Body of pancreas (tissue), 4 donors: ENCODE measurements at regions not wholly inside any gene's neighbourhood (a gene's known extent, or its start where the extent isn't known, plus 50 kb on each side); places are given as distances from the start of the nearest gene placed in this dataset.
"Not testable (repeated sequence)": the region's sequence is repeated elsewhere in the genome, so short reads cannot be mapped to it uniquely, and the experiment has no call there.

Source experiments
- POLR2A ChIP-seq, 3 donors: fragments of 450-650 bp; IDR thresholded peaks; one replicate each; pipeline ENCODE4 v1.6.1; 2016; ENCODE audit warnings: antibody characterized with exemption in 3 of 3, mild to moderate bottlenecking in 2 of 3
- TF ChIP-seq, protein P1 (sequence below), 7 experiments: fragments of 450-650 bp in 4 of 7; fragments of 200-600 bp in 3 of 7; sonication (generic) in 3 of 7; IDR thresholded peaks; one replicate each; pipeline ENCODE4 v1.5.1; 2016 to 2019; ENCODE audit warnings: antibody characterized with exemption in 7 of 7

DNA sequence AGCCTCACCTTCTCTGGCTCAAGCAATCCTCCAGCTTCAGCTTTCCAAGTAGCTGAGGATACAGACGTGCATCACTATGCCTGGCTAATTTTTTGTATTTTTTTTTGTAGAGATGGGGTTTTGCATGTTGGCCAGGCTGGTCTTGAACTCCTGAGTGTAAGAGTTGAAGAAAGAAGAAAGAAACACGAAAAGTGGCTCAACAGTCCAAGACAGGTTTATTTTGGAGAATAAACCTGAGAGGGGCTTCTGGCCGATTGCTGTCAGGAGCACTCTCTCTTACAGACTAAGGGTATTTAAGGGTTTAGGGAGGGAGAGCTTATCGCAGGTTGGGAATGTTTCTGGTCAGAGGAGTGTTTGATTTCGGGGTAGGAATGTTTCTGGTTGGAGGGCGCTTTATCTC lies 75.9 kb downstream of the RRM2 start:
- TF ChIP-seq, protein P1, sequence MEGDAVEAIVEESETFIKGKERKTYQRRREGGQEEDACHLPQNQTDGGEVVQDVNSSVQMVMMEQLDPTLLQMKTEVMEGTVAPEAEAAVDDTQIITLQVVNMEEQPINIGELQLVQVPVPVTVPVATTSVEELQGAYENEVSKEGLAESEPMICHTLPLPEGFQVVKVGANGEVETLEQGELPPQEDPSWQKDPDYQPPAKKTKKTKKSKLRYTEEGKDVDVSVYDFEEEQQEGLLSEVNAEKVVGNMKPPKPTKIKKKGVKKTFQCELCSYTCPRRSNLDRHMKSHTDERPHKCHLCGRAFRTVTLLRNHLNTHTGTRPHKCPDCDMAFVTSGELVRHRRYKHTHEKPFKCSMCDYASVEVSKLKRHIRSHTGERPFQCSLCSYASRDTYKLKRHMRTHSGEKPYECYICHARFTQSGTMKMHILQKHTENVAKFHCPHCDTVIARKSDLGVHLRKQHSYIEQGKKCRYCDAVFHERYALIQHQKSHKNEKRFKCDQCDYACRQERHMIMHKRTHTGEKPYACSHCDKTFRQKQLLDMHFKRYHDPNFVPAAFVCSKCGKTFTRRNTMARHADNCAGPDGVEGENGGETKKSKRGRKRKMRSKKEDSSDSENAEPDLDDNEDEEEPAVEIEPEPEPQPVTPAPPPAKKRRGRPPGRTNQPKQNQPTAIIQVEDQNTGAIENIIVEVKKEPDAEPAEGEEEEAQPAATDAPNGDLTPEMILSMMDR (IDR thresholded peaks at IDR 0.05), result not testable (repeated sequence)
- not testable (repeated sequence) for TF ChIP-seq POLR2A (IDR thresholded peaks at IDR 0.05)
